ENCODE measurements at regions not wholly inside any gene's neighbourhood (a gene's known extent, or its start where the extent isn't known, plus 50 kb on each side); places are given as distances from the start of the nearest gene placed in this dataset.

- H3K9me3 ChIP-seq = peaks cover 0 to 16% (median 4%) of the 10 kb centered on the region in 4 donors
- intact Hi-C loops (cut with DNase I; ENCODE audit: low total_unique reads) = no loop called here
- no peak overlapping the region for H3K4me3 ChIP-seq
- DNase-seq = peak in 1 of 2 donors; percentile 7
- H3K36me3 ChIP-seq = no peaks in the 10 kb centered on the region
- 31 to 48% (median 40%) methylated on average over 3 of the region's 3 CpGs for WGBS, 5 donors
- no peaks in the 10 kb centered on the region for H3K4me1 ChIP-seq
- H3K27me3 ChIP-seq = no peaks in the 10 kb centered on the region
- no peak overlapping the region for H3K27ac ChIP-seq
- TF ChIP-seq CTCF (IDR thresholded peaks at IDR 0.05) = no peak
- no peak for TF ChIP-seq POLR2A (IDR thresholded peaks at IDR 0.05)
- TF ChIP-seq EP300 (IDR thresholded peaks at IDR 0.05) = no peak
- no peak for TF ChIP-seq POLR2AphosphoS5 (IDR thresholded peaks at IDR 0.05)
These were observed 558.6 kb downstream of the TAFA4 start for GRCh38 chr3:68373727-68374126.

DNA sequence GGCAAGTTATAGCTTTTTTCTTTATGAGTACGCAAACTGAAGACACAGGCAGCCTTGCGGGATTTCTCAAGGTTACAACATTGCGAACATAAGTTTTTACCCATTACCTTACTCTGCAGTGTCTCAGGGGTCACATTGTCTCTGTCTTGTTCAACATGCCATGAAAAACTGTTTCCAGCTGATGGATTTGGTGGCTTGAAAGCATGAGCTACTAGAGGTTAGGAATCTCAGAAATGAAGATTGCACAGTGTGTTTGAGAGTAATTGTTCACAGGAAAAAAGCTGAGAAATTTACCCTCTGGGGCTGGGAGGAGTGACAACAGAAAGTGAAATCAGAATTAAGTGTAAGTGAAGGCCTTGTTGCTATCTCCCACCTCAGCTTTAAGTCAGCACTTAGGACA is 568.6 kb downstream of the TAFA4 start:
- no peak overlapping the region for H3K4me3 ChIP-seq
- TF ChIP-seq EP300 (IDR thresholded peaks at IDR 0.05) (no peak), POLR2AphosphoS5 (IDR thresholded peaks at IDR 0.05) (no peak), POLR2A (IDR thresholded peaks at IDR 0.05) (no peak), CTCF (IDR thresholded peaks at IDR 0.05) (no peak)
- H3K27me3 ChIP-seq = no peaks in the 10 kb centered on the region
- no peaks in the 10 kb centered on the region for H3K9me3 ChIP-seq
- no peak overlapping the region for H3K27ac ChIP-seq
- WGBS, 5 donors = 80 to 98% (median 92%) methylated on average over 3 of the region's 3 CpGs
- intact Hi-C loops (cut with DNase I; ENCODE audit: low total_unique reads) = no loop called here
- no peaks in the 10 kb centered on the region for H3K36me3 ChIP-seq
- no peaks in the 10 kb centered on the region for H3K4me1 ChIP-seq
- DNase-seq = no peak

DNA sequence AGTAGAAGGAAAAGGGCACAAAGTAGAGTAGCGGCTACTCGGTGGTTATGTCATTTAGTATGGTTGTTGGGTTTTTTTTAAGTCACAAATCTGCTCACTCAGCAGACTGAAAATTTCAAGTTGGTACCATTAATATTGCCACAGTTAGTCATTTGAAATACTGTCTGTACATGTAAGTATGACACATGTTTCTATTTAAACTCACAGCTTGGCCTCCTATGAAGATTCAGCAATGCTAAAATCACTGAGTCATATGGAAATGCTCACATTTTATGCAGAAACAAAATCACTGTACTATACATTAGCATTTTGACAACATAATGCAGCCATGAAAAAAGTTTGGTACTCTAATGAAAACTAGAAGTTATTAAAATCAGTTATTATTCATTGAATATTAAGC is 571.9 kb downstream of the TAFA4 start:
- no peaks in the 10 kb centered on the region for H3K27me3 ChIP-seq
- WGBS, 5 donors = 94 to 98% (median 98%) methylated on average over 2 of the region's 2 CpGs
- no peaks in the 10 kb centered on the region for H3K36me3 ChIP-seq
- no peak overlapping the region for H3K27ac ChIP-seq
- intact Hi-C loops (cut with DNase I; ENCODE audit: low total_unique reads) = no loop called here
- H3K4me1 ChIP-seq = no peaks in the 10 kb centered on the region
- no peaks in the 10 kb centered on the region for H3K9me3 ChIP-seq
- DNase-seq = peak in 1 of 2 donors; percentile 2
- no peak for TF ChIP-seq EP300 (IDR thresholded peaks at IDR 0.05)
- no peak for TF ChIP-seq POLR2AphosphoS5 (IDR thresholded peaks at IDR 0.05)
- TF ChIP-seq CTCF (IDR thresholded peaks at IDR 0.05) = no peak
- H3K4me3 ChIP-seq = no peak overlapping the region

DNA sequence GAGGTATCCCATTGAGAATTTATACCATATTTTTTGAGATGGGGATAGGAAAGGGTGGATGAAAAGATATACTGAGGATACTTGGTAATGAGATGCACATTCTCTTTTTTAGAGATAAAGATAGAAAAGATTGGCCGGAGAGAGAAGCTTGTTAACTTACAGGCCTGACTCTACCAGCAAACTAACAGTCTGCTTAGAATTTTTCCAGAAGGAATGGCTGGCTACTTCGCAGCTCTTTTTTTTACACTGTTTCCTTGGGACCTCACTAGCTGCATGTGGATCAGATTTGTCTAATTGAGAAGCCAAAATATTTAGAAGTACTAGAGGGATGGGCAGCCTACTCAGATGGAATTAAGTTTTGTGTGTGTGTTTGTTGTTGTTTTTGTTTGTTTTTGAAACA is 586.6 kb downstream of the TAFA4 start:
- H3K9me3 ChIP-seq = peaks cover 0 to 4% (median 0%) of the 10 kb centered on the region in 4 donors
- H3K4me3 ChIP-seq = no peak overlapping the region
- H3K27me3 ChIP-seq = no peaks in the 10 kb centered on the region
- H3K36me3 ChIP-seq = no peaks in the 10 kb centered on the region
- no peak for DNase-seq
- 33 to 69% (median 40%) methylated on average over 2 of the region's 2 CpGs for WGBS, 5 donors
- TF ChIP-seq CTCF (IDR thresholded peaks at IDR 0.05) = no peak
- no peak for TF ChIP-seq EP300 (IDR thresholded peaks at IDR 0.05)
- TF ChIP-seq POLR2A (IDR thresholded peaks at IDR 0.05) = no peak
- TF ChIP-seq POLR2AphosphoS5 (IDR thresholded peaks at IDR 0.05) = no peak
- intact Hi-C loops (cut with DNase I; ENCODE audit: low total_unique reads) = no loop called here
- H3K27ac ChIP-seq = no peak overlapping the region
- no peaks in the 10 kb centered on the region for H3K4me1 ChIP-seq
